ENCODE measurements at regions not wholly inside any gene's neighbourhood (a gene's known extent, or its start where the extent isn't known, plus 50 kb on each side); places are given as distances from the start of the nearest gene placed in this dataset.

GRCh38 chr6:40187535-40188144 is 253.4 kb upstream of the MOCS1 start:
- DNase-seq (ENCODE audit: low spot score) (no peak), ATAC-seq (no peak)
- H3K36me3 Mint-ChIP-seq: peaks cover 10% of the 10 kb centered on the region
- no peak overlapping the region for H3K27ac Mint-ChIP-seq
- peaks cover 30 to 54% of the 10 kb centered on the region in 2 donors for H3K27me3 Mint-ChIP-seq
- H3K4me1 Mint-ChIP-seq (ENCODE audit: low read depth in 2 of 2): no peaks in the 10 kb centered on the region
- no peak overlapping the region for H3K4me3 Mint-ChIP-seq
- H3K9me3 Mint-ChIP-seq: peaks cover 15% of the 10 kb centered on the region

DNA sequence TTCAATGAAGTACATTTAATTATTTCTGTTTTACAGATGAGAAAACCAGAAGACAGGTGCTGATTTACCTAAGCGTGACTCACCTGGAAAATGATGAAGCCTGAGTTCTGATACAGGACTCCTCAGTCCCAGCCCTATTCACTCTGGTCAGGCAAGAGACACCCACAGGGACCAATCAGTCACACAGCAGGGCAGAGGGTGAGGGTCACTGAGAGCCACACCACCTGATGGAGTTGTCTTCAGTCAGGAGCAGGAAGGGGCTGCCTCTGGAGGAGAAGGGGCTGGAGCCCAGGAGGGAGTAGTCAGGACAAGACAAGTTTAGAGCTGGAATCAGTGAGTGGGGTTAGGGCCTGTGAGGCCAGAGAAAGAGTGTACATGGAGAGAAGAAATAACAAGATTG is 251.2 kb upstream of the MOCS1 start:
- Mint-ChIP-seq H3K4me3 (no peak overlapping the region), H3K4me1 (ENCODE audit: low read depth in 2 of 2) (no peaks in the 10 kb centered on the region), H3K27me3 (peaks cover 23 to 52% of the 10 kb centered on the region in 2 donors), H3K27ac (no peak overlapping the region), H3K36me3 (peaks cover 10% of the 10 kb centered on the region), H3K9me3 (peaks cover 15% of the 10 kb centered on the region)
- ATAC-seq: no peak
- DNase-seq (ENCODE audit: low spot score): no peak

DNA sequence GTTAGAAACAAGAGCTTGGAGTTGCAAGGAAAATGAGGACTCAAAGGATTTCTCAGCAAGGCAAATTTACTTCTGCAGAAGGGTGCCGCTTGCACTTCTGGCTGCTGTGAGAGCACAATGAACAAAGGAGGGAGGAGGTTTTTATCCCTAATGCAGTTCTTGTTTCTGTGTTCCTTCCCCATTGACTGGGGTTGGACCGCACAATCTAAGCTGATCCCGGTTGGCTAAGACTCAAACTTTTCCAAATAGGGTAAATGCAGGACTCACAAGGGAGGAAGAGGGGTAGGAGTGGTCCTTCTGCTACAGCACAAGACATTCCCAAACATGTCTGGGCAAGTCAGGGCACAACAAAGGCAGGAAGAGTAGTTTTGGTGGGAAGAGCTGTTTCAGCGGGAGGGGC is 249.6 kb upstream of the MOCS1 start:
- ATAC-seq: no peak
- Mint-ChIP-seq H3K36me3 (peaks cover 10% of the 10 kb centered on the region), H3K4me3 (no peak overlapping the region), H3K4me1 (ENCODE audit: low read depth in 2 of 2) (no peaks in the 10 kb centered on the region), H3K27ac (no peak overlapping the region), H3K9me3 (peaks cover 15% of the 10 kb centered on the region), H3K27me3 (peaks cover 17 to 59% of the 10 kb centered on the region in 2 donors)
- no peak for DNase-seq (ENCODE audit: low spot score)

- peaks cover 21 to 53% of the 10 kb centered on the region in 2 donors for H3K27me3 Mint-ChIP-seq
- H3K4me3 Mint-ChIP-seq: no peak overlapping the region
- ATAC-seq: no peak
- no peak for DNase-seq (ENCODE audit: low spot score)
- H3K4me1 Mint-ChIP-seq (ENCODE audit: low read depth in 2 of 2): no peaks in the 10 kb centered on the region
- peaks cover 10% of the 10 kb centered on the region for H3K36me3 Mint-ChIP-seq
- H3K9me3 Mint-ChIP-seq: peaks cover 15% of the 10 kb centered on the region
- H3K27ac Mint-ChIP-seq: no peak overlapping the region
Observed at GRCh38 chr6:40181367-40181766, 247.1 kb upstream of the MOCS1 start.

- Mint-ChIP-seq H3K4me1 (ENCODE audit: low read depth in 2 of 2) (no peaks in the 10 kb centered on the region), H3K4me3 (no peak overlapping the region), H3K9me3 (peaks cover 15% of the 10 kb centered on the region), H3K27ac (no peak overlapping the region), H3K27me3 (peaks cover 21 to 47% of the 10 kb centered on the region in 2 donors), H3K36me3 (peaks cover 10% of the 10 kb centered on the region)
- DNase-seq (ENCODE audit: low spot score) (no peak), ATAC-seq (no peak)
Observed at GRCh38 chr6:40180271-40180670, 246.0 kb upstream of the MOCS1 start.

GRCh38 chr6:40179496-40179895 is 245.2 kb upstream of the MOCS1 start:
- Mint-ChIP-seq H3K4me3 (no peak overlapping the region), H3K4me1 (ENCODE audit: low read depth in 2 of 2) (no peaks in the 10 kb centered on the region), H3K27me3 (peaks cover 22 to 46% of the 10 kb centered on the region in 2 donors), H3K9me3 (peaks cover 12% of the 10 kb centered on the region), H3K36me3 (peaks cover 10% of the 10 kb centered on the region), H3K27ac (no peak overlapping the region)
- DNase-seq (ENCODE audit: low spot score) (no peak), ATAC-seq (peak in 1 of 2 donors; percentile 20)

GRCh38 chr6:40177598-40177997 is 243.3 kb upstream of the MOCS1 start:
- H3K9me3 Mint-ChIP-seq: no peaks in the 10 kb centered on the region

GRCh38 chr6:40176152-40176551 is 241.9 kb upstream of the MOCS1 start:
- Mint-ChIP-seq H3K36me3 (no peaks in the 10 kb centered on the region), H3K27me3 (peaks cover 13 to 38% of the 10 kb centered on the region in 2 donors), H3K27ac (no peak overlapping the region), H3K4me3 (no peak overlapping the region), H3K9me3 (no peaks in the 10 kb centered on the region), H3K4me1 (ENCODE audit: low read depth in 2 of 2) (no peaks in the 10 kb centered on the region)
- DNase-seq (ENCODE audit: low spot score) (no peak), ATAC-seq (no peak)

More at GRCh38 chr6:40177598-40177997, 243.3 kb upstream of the MOCS1 start:
- DNase-seq (ENCODE audit: low spot score) (no peak), ATAC-seq (no peak)
- Mint-ChIP-seq H3K27ac (no peak overlapping the region), H3K4me3 (no peak overlapping the region), H3K27me3 (peaks cover 15 to 36% of the 10 kb centered on the region in 2 donors), H3K4me1 (ENCODE audit: low read depth in 2 of 2) (no peaks in the 10 kb centered on the region), H3K36me3 (no peaks in the 10 kb centered on the region)

- Mint-ChIP-seq H3K9me3 (no peaks in the 10 kb centered on the region), H3K36me3 (no peaks in the 10 kb centered on the region), H3K4me3 (no peak overlapping the region), H3K27me3 (peaks cover 31 to 55% of the 10 kb centered on the region in 2 donors), H3K4me1 (ENCODE audit: low read depth in 2 of 2) (no peaks in the 10 kb centered on the region), H3K27ac (no peak overlapping the region)
- ATAC-seq (peak in 1 of 2 donors; percentile 26), DNase-seq (ENCODE audit: low spot score) (no peak)
Observed at GRCh38 chr6:40172272-40172671, 238.0 kb upstream of the MOCS1 start.

GRCh38 chr6:40171343-40171742 is 237.1 kb upstream of the MOCS1 start:
- peaks cover 24 to 46% of the 10 kb centered on the region in 2 donors for H3K27me3 Mint-ChIP-seq
- ATAC-seq (no peak), DNase-seq (ENCODE audit: low spot score) (no peak)
- no peaks in the 10 kb centered on the region for H3K9me3 Mint-ChIP-seq
- H3K36me3 Mint-ChIP-seq: no peaks in the 10 kb centered on the region
- H3K4me3 Mint-ChIP-seq: no peak overlapping the region
- no peaks in the 10 kb centered on the region for H3K4me1 Mint-ChIP-seq (ENCODE audit: low read depth in 2 of 2)
- no peak overlapping the region for H3K27ac Mint-ChIP-seq

GRCh38 chr6:40170856-40171255 is 236.6 kb upstream of the MOCS1 start:
- Mint-ChIP-seq H3K27me3 (peaks cover 26 to 41% of the 10 kb centered on the region in 2 donors), H3K4me3 (no peak overlapping the region), H3K4me1 (ENCODE audit: low read depth in 2 of 2) (no peaks in the 10 kb centered on the region), H3K27ac (no peak overlapping the region), H3K36me3 (no peaks in the 10 kb centered on the region), H3K9me3 (no peaks in the 10 kb centered on the region)
- no peak for DNase-seq (ENCODE audit: low spot score)
- no peak for ATAC-seq

- H3K36me3 Mint-ChIP-seq: no peaks in the 10 kb centered on the region
- H3K27ac Mint-ChIP-seq: no peak overlapping the region
- DNase-seq (ENCODE audit: low spot score) (no peak), ATAC-seq (no peak)
- H3K9me3 Mint-ChIP-seq: no peaks in the 10 kb centered on the region
- peaks cover 24 to 41% of the 10 kb centered on the region in 2 donors for H3K27me3 Mint-ChIP-seq
- H3K4me1 Mint-ChIP-seq (ENCODE audit: low read depth in 2 of 2): no peaks in the 10 kb centered on the region
- no peak overlapping the region for H3K4me3 Mint-ChIP-seq
Observed at GRCh38 chr6:40169878-40170277, 235.6 kb upstream of the MOCS1 start.

DNA sequence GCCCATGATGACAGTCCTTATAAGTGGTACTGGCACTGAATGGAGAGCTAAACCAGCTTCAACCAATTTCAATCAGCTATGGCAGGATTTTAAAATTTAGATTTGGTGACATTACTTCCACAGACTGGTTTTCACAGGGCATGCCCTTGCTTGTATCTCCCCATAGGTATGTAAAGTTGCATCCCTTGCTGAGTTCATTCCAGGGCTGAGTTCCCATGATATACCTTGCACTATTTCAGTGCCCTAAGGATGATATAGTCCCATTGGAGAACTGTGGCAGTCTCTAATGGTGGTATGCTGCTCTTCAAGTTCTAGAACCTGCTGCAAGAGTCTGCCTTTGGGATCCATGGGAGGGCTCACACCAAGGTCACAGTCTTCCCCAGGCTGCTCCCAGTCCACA is 232.7 kb upstream of the MOCS1 start:
- no peak for DNase-seq (ENCODE audit: low spot score)
- no peak for ATAC-seq
- H3K27ac Mint-ChIP-seq: no peak overlapping the region
- no peak overlapping the region for H3K4me3 Mint-ChIP-seq
- peaks cover 24 to 34% of the 10 kb centered on the region in 2 donors for H3K27me3 Mint-ChIP-seq
- no peaks in the 10 kb centered on the region for H3K9me3 Mint-ChIP-seq
- no peaks in the 10 kb centered on the region for H3K4me1 Mint-ChIP-seq (ENCODE audit: low read depth in 2 of 2)
- no peaks in the 10 kb centered on the region for H3K36me3 Mint-ChIP-seq

DNA sequence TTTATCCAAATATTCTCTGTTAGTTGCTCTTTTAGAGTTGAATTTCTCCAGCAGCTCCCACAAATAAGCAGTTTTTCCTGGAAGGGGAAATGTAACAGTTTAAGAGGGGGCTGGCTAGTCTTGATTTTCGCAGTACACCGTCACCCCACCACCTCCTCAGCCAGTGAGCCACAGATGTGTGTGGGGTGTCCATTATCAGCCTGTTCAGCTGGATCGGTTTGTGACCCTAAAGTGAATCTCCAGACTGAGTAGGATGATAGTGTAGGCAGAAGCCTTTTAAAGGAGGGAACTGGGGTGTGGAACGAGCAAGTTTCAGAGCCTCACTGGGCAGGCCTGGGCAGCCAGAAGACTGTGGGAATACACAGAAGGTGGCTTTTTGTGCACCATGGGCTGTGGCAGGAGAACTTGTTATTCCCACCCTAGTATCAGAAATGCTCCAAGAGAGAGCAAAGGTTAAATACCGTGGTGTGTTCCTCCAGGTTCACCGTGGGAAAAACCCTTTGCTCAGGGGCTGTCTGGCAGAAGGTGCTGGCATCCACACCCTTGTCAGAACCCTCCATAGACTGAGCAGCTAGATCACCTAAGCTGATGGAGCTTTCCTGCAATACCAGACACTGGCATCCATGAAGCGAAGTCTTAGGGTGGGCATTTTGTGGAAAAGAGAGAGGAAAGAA is 230.9 kb upstream of the MOCS1 start:
- H3K4me1 Mint-ChIP-seq (ENCODE audit: low read depth in 2 of 2): no peaks in the 10 kb centered on the region
- ATAC-seq: no peak

More for the DNA sequence above, 230.9 kb upstream of the MOCS1 start:
- H3K36me3 Mint-ChIP-seq: no peaks in the 10 kb centered on the region
- no peak overlapping the region for H3K27ac Mint-ChIP-seq
- no peak for DNase-seq (ENCODE audit: low spot score)
- no peaks in the 10 kb centered on the region for H3K9me3 Mint-ChIP-seq
- peaks cover 21 to 23% of the 10 kb centered on the region in 2 donors for H3K27me3 Mint-ChIP-seq
- no peak overlapping the region for H3K4me3 Mint-ChIP-seq

All from natural killer cell treated with Interleukin-12 subunit alpha and Interleukin-12 subunit beta and Interleukin-15 and Interleukin-18, amount 100 ng/mL, for 72 hours (primary cell).